Right lobe of liver (tissue), 6 donors: ENCODE measurements at regions not wholly inside any gene's neighbourhood (a gene's known extent, or its start where the extent isn't known, plus 50 kb on each side); places are given as distances from the start of the nearest gene placed in this dataset.

ENCODE experiments used
- ATAC-seq, 4 donors: fragments of 200-7000 bp; cut with Tn5 transposase; one replicate each; pipeline ENCODE4 v1.9.1; 2020; ENCODE audit warnings: mild to moderate bottlenecking in 4 of 4, moderate library complexity in 4 of 4
- DNase-seq, 3 donors: peaks; one replicate each; pipeline ENCODE4 v3.0.0-alpha.2; 2020
- H3K27ac ChIP-seq, 3 donors: fragments of 200-600 bp; one replicate each; pipeline ENCODE4 v1.8.0; 2022
- H3K27me3 ChIP-seq, 2 donors: fragments of 200-600 bp; one replicate each; pipeline ENCODE4 v1.8.0; 2022
- H3K36me3 ChIP-seq, 4 donors: fragments of 200-600 bp; sonication (generic) in 1 of 4; one replicate each; pipeline versions ENCODE4 v1.5.1 to v1.8.0; 2017 to 2022; ENCODE audit warnings: control low read depth in 1 of 4
- H3K4me1 ChIP-seq, 4 donors: fragments of 200-600 bp; sonication (generic) in 1 of 4; one replicate each; pipeline versions ENCODE4 v1.5.1 to v1.8.0; 2017 to 2022; ENCODE audit warnings: control low read depth in 1 of 4
- H3K4me3 ChIP-seq, 3 donors: fragments of 200-600 bp; one replicate each; pipeline ENCODE4 v1.8.0; 2022
- H3K9me3 ChIP-seq, 4 donors: fragments of 200-600 bp; sonication (generic) in 1 of 4; one replicate each; pipeline versions ENCODE4 v1.5.1 to v1.8.0; 2017 to 2022; ENCODE audit warnings: control low read depth in 1 of 4
- POLR2A ChIP-seq: fragments of 450-650 bp; IDR thresholded peaks from one replicate; pipeline ENCODE4 v1.6.1; 2017; ENCODE audit warnings: antibody characterized with exemption, mild to moderate bottlenecking
- WGBS: methylation state at CpG from one replicate; pipeline ENCODE4 v1.1.6; 2018; ENCODE audit warnings: low coverage, low lambda C conversion rate; ENCODE audit not compliant: insufficient coverage; ENCODE audit errors: missing lambda C conversion rate; 5-methylcytosine and 5-hydroxymethylcytosine counted together
- intact Hi-C, 2 donors: fragments of 100-400 bp; cut with DNase I; formaldehyde crosslinking; loops; one replicate each; pipeline versions ENCODE4 v1.11.2 to v1.14.1; 2022
- TF ChIP-seq, protein P1 (sequence below), 4 donors: fragments of 200-600 bp in 3 of 4; fragments of 450-650 bp in 1 of 4; IDR thresholded peaks; one replicate each; pipeline versions ENCODE4 v1.5.1 to v1.8.0; 2016 to 2022; ENCODE audit warnings: antibody characterized with exemption in 4 of 4, mild to moderate bottlenecking in 2 of 4
- donor health status: DM: no; HTN: yes; CAD: no.
- donor health status: DM: no; HTN: no; CAD: no.
- donor health status: DM: no; HTN: no; CAD: no.
- donor health status: DM: no; HTN: yes; CAD: no.
- donor health status: DM: no; HTN: yes; CAD: no.

DNA sequence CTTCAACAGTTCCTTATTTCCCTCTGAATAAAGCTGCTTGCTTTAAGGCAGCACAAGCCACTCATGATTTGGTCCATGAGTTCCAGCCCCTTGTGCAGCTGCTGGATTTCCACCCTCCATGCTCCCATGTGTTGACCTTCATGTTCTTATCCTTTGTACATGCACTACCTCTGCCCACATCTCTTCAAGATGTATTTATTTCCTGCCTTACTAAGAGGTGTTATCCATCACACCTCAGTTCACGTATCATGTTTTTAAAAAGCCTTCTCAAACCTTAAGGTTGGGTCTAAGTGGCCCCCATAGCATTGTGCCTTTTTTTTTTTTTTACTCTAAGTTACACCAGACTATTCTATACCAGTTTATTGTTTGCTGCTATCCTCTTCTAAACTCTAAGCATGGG, 107.7 kb downstream of the SIPA1L2 start:
- H3K4me1 ChIP-seq, result no peaks in the 10 kb centered on the region
- WGBS, result 75% methylated on average over 1 of the region's 1 CpG
- no peak for ATAC-seq
- TF ChIP-seq, protein P1, sequence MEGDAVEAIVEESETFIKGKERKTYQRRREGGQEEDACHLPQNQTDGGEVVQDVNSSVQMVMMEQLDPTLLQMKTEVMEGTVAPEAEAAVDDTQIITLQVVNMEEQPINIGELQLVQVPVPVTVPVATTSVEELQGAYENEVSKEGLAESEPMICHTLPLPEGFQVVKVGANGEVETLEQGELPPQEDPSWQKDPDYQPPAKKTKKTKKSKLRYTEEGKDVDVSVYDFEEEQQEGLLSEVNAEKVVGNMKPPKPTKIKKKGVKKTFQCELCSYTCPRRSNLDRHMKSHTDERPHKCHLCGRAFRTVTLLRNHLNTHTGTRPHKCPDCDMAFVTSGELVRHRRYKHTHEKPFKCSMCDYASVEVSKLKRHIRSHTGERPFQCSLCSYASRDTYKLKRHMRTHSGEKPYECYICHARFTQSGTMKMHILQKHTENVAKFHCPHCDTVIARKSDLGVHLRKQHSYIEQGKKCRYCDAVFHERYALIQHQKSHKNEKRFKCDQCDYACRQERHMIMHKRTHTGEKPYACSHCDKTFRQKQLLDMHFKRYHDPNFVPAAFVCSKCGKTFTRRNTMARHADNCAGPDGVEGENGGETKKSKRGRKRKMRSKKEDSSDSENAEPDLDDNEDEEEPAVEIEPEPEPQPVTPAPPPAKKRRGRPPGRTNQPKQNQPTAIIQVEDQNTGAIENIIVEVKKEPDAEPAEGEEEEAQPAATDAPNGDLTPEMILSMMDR (IDR thresholded peaks at IDR 0.05), result no peak
- intact Hi-C loops, result no loop called here
- no peaks in the 10 kb centered on the region for H3K27me3 ChIP-seq
- H3K36me3 ChIP-seq, result no peaks in the 10 kb centered on the region
- H3K9me3 ChIP-seq, result no peaks in the 10 kb centered on the region
- no peak overlapping the region for H3K4me3 ChIP-seq
- DNase-seq, result no peak
- no peak overlapping the region for H3K27ac ChIP-seq

GRCh38 chr1:232521660-232522059, 108.3 kb downstream of the SIPA1L2 start:
- DNase-seq (no peak), ATAC-seq (peak in 1 of 4 donors; percentile 30)
- Histone ChIP-seq H3K27me3 (no peaks in the 10 kb centered on the region), H3K36me3 (no peaks in the 10 kb centered on the region), H3K27ac (no peak overlapping the region), H3K4me1 (no peaks in the 10 kb centered on the region), H3K4me3 (no peak overlapping the region), H3K9me3 (no peaks in the 10 kb centered on the region)
- no peak for TF ChIP-seq POLR2A
- TF ChIP-seq, protein P1 (IDR thresholded peaks at IDR 0.05), result no peak
- WGBS, result no CpG with 5 or more reads among the region's 1 CpG
- intact Hi-C loops, result no loop called here

DNA sequence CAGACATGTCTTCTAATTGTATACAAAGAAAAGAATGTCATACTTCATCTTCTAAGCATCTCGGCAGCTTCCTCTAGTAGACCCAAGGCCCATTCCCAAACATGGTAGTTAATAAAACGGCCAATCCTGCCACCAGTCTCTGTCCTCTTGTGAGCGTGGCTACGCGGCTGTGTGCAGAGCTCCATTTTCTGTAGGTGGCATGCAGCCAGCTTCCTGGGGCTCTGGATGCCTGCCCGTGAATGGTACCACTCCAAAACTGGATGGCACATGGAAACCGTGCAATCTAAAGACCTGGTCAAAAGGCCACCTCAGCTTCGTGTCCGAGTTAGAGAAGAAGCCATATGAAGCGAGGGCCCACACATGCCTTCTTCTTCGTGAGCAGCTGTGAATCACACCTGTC, 110.7 kb downstream of the SIPA1L2 start:
- WGBS, result 97% methylated on average over 11 of the region's 11 CpGs
- Histone ChIP-seq H3K36me3 (peaks cover 0 to 11% (median 0%) of the 10 kb centered on the region in 4 donors), H3K9me3 (no peaks in the 10 kb centered on the region), H3K27me3 (no peaks in the 10 kb centered on the region), H3K27ac (no peak overlapping the region), H3K4me3 (no peak overlapping the region), H3K4me1 (no peaks in the 10 kb centered on the region)
- DNase-seq, result no peak
- ATAC-seq, result no peak
- intact Hi-C loops, result no loop called here
- TF ChIP-seq, protein P1 (IDR thresholded peaks at IDR 0.05), result no peak
- no peak for TF ChIP-seq POLR2A

DNA sequence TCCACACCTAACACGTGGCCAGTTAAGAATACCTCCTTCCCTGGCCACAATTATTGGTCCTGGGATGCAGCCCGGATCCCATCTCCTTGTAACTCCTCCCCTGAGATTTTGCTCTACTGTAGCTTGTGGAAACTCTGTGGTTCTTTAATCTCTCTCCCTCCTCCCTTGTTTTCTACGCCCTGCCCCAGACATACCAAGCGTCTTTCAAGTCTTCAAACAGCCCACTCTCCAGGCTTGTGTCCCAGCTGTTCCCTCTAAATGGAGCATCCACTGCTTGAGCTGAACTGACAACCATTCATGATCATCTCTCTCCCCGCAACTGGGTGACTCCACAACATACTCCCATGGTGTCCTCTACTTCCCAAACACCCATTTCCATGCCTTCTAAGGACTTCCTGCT, 111.6 kb downstream of the SIPA1L2 start:
- ATAC-seq, result no peak
- no peaks in the 10 kb centered on the region for H3K9me3 ChIP-seq
- 87% methylated on average over 4 of the region's 5 CpGs for WGBS
- intact Hi-C loops, result no loop called here
- H3K4me1 ChIP-seq, result no peaks in the 10 kb centered on the region
- peaks cover 0 to 11% (median 1%) of the 10 kb centered on the region in 4 donors for H3K36me3 ChIP-seq
- TF ChIP-seq, protein P1 (IDR thresholded peaks at IDR 0.05), result no peak
- TF ChIP-seq POLR2A, result no peak
- H3K27me3 ChIP-seq, result no peaks in the 10 kb centered on the region
- H3K4me3 ChIP-seq, result no peak overlapping the region
- no peak for DNase-seq
- H3K27ac ChIP-seq, result no peak overlapping the region

DNA sequence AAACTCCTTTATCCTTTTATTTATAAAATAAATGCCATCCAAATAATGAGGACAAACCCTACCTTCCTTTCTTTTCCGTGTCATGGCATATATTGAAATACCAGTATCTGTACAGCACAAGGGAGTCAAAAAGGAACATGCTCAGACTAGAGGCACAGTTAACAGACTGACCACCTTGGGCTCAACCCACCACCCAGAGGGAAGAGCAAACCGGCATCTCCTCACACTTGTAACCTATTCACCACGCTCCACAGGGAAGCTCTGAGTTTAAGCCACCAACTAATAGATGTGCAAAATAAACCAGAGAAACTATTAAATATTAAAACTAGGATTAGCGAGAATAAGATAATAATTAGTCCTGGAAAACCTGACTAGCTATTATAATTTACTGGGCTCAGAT, 112.7 kb downstream of the SIPA1L2 start:
- Histone ChIP-seq H3K4me3 (no peak overlapping the region), H3K27ac (no peak overlapping the region), H3K36me3 (peaks cover 0 to 11% (median 1%) of the 10 kb centered on the region in 4 donors), H3K9me3 (no peaks in the 10 kb centered on the region), H3K27me3 (no peaks in the 10 kb centered on the region), H3K4me1 (no peaks in the 10 kb centered on the region)
- no peak for DNase-seq
- 90% methylated on average over 4 of the region's 4 CpGs for WGBS
- no peak for ATAC-seq
- intact Hi-C loops, result no loop called here
- TF ChIP-seq, protein P1 (IDR thresholded peaks at IDR 0.05), result no peak
- no peak for TF ChIP-seq POLR2A
